Stimulated activated naive B cell treated with anti-CD40 and anti-IgM and Interleukin-4, amounts not matched to agents 10 μg/mL and 1 μg/mL and 100 μg/mL, for 72 hours (primary cell): ENCODE measurements at regions not wholly inside any gene's neighbourhood (a gene's known extent, or its start where the extent isn't known, plus 50 kb on each side); places are given as distances from the start of the nearest gene placed in this dataset.
"Not testable (repeated sequence)": the region's sequence is repeated elsewhere in the genome, so short reads cannot be mapped to it uniquely, and the experiment has no call there.

ENCODE experiments used
- ATAC-seq, 2 donors: fragments of 150-1000 bp; cut with Tn5 transposase; replicated peaks; 2 replicates each; pipeline ENCODE4 v1.10.0; 2021; ENCODE audit warnings: moderate library complexity in 1 of 2
- DNase-seq: peaks from one replicate; pipeline ENCODE4 v3.0.0; 2021
- H3K27ac Mint-ChIP-seq: one replicate; pipeline ENCODE4 v1.8.0; 2022; ENCODE audit warnings: mild to moderate bottlenecking, mixed read lengths
- H3K27me3 Mint-ChIP-seq, 2 donors: one replicate each; pipeline ENCODE4 v1.8.0; 2022; ENCODE audit warnings: mixed read lengths in 2 of 2
- H3K36me3 Mint-ChIP-seq, 2 donors: one replicate each; pipeline ENCODE4 v1.8.0; 2022; ENCODE audit warnings: mixed read lengths in 2 of 2, mild to moderate bottlenecking in 1 of 2
- H3K4me1 Mint-ChIP-seq, 2 donors: one replicate each; pipeline ENCODE4 v1.8.0; 2022; ENCODE audit warnings: mixed read lengths in 2 of 2, mild to moderate bottlenecking in 1 of 2
- H3K4me3 Mint-ChIP-seq, 2 donors: one replicate each; pipeline ENCODE4 v1.8.0; 2022; ENCODE audit warnings: mild to moderate bottlenecking in 2 of 2, mixed read lengths in 2 of 2, moderate library complexity in 1 of 2
- H3K9me3 Mint-ChIP-seq, 2 donors: one replicate each; pipeline ENCODE4 v1.8.0; 2022; ENCODE audit warnings: mixed read lengths in 2 of 2, mild to moderate bottlenecking in 1 of 2

DNA sequence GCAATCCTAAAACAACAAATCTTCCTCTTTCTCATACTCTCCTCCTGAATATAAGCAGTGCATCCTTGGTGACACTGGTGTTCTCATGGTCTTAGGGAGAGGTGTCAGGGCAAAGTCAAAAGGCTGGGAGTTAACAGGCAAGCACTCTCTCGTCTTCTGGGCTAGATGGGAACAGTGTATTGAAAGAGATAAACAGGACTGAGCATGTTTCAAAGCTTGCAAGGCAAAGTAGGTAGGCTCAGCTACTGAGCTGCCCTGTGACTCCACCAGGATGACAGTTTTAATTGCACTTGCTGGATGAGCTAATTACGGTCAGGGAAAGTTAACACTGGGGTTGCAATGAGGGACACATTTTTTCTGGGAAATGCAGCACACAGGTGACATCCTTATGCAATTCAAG lies 554.9 kb upstream of the NRP1 start:
- Mint-ChIP-seq H3K9me3 (peaks cover 0 to 3% of the 10 kb centered on the region in 2 donors), H3K27me3 (no peaks in the 10 kb centered on the region), H3K4me1 (no peaks in the 10 kb centered on the region), H3K36me3 (no peaks in the 10 kb centered on the region), H3K4me3 (no peak overlapping the region), H3K27ac (no peak overlapping the region)
- ATAC-seq = no peak
- DNase-seq = no peak

DNA sequence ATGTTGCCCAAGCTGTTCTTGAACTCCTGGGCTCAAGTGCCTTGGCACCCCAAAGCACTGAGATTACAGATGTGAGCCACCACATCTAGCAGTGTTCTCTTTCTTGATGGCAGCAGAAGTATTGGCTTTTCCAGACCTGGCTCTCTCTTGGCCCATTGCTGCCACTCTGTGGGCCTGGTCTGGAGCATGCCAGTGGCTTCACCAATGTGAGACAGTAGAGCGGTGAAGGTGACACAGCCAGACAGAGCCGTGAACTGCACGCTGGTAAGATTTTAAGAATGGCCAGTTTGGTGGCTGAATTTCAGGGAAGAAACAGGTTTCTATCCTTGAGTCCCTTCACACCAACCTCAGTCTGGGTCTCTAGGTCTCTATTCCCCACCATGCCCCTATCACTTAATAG lies 552.7 kb upstream of the NRP1 start:
- Mint-ChIP-seq H3K9me3 (peaks cover 0 to 3% of the 10 kb centered on the region in 2 donors), H3K27ac (no peak overlapping the region), H3K36me3 (no peaks in the 10 kb centered on the region), H3K4me3 (no peak overlapping the region), H3K4me1 (no peaks in the 10 kb centered on the region), H3K27me3 (no peaks in the 10 kb centered on the region)
- DNase-seq = no peak
- ATAC-seq = no peak

DNA sequence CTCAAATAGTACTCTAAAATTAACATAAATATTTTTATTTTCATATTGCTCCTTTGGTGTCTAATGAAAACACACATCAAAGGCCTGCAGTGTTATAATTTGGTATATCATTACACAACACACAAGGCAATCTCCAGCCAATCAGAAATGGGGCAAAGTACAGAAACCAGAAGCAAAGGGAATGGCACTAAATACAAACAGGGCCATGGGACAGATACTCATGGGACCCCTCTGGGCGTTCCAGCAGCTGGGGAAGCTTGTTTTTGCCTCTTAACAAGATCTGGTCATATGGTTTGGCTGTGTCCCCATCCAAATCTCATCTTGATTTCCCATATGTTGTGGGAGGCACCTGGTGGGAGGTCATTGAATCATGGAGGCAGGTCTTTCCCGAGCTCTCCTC lies 551.8 kb upstream of the NRP1 start:
- ATAC-seq = no peak
- Mint-ChIP-seq H3K27me3 (no peaks in the 10 kb centered on the region), H3K4me3 (no peak overlapping the region), H3K27ac (no peak overlapping the region), H3K4me1 (no peaks in the 10 kb centered on the region), H3K9me3 (peaks cover 3% of the 10 kb centered on the region in 2 donors), H3K36me3 (no peaks in the 10 kb centered on the region)
- DNase-seq = no peak

DNA sequence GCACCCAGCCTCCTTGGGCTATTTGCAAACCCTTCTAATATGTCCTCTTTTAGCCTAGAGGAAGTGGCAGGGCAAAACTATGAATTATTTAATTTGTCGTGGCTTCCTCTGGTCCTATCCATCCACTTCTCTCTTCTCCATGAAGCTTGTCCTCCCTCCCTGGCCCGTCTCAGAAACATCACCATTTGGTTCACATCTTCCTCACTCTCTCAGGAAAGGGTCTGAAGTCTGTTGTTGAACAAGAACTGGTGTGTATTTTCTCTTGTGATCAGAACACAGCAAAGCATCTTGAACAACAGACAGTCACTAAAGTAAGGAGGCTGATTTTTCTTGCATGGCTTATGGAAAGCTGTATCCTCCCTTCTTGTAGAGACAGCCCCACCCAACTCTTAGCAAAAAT lies 550.1 kb upstream of the NRP1 start:
- Mint-ChIP-seq H3K9me3 (peaks cover 5 to 6% of the 10 kb centered on the region in 2 donors), H3K27ac (no peak overlapping the region), H3K4me1 (no peaks in the 10 kb centered on the region), H3K4me3 (no peak overlapping the region), H3K27me3 (no peaks in the 10 kb centered on the region), H3K36me3 (no peaks in the 10 kb centered on the region)
- DNase-seq = no peak
- no peak for ATAC-seq

DNA sequence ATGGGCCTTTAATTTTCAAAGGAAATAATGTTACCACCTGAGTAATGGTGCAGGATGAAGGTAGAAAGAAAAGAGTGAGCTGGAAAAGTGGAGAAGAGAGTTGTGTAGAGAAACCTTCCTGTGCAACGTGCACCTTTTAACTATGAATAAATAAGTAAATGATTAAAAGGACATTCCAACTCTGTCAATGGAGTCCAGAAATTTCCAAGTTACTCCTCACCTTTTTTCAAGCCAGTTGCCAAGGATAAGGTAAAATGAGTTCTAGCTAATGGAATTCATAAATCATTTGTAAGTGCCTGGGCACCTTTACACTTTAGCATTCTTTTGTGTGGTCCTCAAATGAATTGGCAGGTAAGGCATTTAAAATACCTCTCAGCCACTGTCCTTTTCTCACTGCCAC lies 549.4 kb upstream of the NRP1 start:
- ATAC-seq (no peak), DNase-seq (no peak)
- no peak overlapping the region for H3K4me3 Mint-ChIP-seq
- no peak overlapping the region for H3K27ac Mint-ChIP-seq
- H3K9me3 Mint-ChIP-seq = peaks cover 7 to 10% of the 10 kb centered on the region in 2 donors
- H3K27me3 Mint-ChIP-seq = no peaks in the 10 kb centered on the region
- H3K36me3 Mint-ChIP-seq = no peaks in the 10 kb centered on the region
- H3K4me1 Mint-ChIP-seq = no peaks in the 10 kb centered on the region

DNA sequence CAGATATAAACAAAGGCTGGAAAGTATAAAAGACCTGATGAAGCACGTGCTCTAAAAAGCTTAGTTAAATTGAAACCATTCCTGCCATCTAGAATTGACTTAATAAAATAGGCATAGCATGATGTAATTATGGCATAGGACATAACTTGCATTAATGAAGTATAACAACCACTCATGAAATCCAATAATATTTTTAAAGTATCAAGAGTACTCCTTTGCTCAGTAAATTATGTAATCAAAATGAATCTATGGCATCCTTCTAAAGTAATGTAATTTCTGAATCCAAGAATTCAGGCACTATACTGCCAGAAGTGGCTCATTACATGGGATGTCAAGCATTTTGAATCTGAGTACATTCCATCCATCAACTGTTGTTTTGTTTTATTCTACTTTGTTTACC lies 548.5 kb upstream of the NRP1 start:
- no peak overlapping the region for H3K27ac Mint-ChIP-seq
- DNase-seq (no peak), ATAC-seq (no peak)
- no peaks in the 10 kb centered on the region for H3K27me3 Mint-ChIP-seq
- no peaks in the 10 kb centered on the region for H3K4me1 Mint-ChIP-seq
- no peak overlapping the region for H3K4me3 Mint-ChIP-seq
- H3K9me3 Mint-ChIP-seq = peaks cover 7 to 10% of the 10 kb centered on the region in 2 donors
- no peaks in the 10 kb centered on the region for H3K36me3 Mint-ChIP-seq

DNA sequence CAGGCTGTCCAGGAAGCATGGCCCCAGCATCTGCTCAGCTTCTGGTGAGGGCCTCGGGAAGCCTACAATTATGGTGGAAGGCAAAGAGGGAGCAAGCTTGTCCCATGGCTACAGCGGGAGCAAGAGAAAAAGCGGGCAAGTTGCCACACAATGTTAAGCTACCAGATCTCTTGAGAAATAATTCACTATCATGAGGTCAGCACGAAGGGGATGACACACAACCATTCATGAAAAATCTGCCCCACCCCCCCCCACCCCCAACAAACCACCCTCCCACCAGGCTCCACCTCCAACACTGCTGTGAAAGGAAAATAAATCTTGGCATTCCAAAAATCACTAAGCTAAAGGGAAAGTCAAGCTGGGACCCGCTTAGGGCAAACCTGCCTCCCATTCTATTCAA lies 545.8 kb upstream of the NRP1 start:
- Mint-ChIP-seq H3K36me3 (no peaks in the 10 kb centered on the region), H3K9me3 (peaks cover 7 to 10% of the 10 kb centered on the region in 2 donors), H3K4me1 (no peaks in the 10 kb centered on the region), H3K4me3 (no peak overlapping the region), H3K27ac (no peak overlapping the region), H3K27me3 (no peaks in the 10 kb centered on the region)
- ATAC-seq = no peak
- no peak for DNase-seq

DNA sequence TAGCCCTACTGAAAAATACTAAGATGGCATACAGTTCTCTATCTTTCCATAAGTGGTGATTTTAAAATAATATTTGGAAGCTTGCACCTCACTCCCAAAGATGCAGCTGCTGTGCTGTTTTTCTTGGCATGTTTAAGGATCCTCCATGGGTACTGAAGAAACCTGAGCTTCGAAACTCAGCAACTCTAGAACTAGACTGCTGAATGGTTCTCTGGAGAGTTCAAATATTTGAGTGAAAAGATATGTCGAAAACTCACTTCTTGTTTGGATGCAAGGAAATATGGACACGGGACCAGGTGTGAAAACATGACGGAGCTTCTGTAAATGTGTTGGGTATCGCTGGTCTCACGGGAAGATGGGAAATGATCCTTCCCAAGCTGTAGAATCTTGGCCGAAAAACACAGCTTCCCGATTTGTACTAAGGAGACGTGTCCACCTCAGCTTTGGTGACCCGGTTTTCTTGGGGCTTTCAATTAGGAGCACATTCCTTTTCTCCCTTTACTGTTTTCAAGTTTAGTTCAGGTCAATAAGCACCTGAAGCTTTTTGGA lies 543.8 kb upstream of the NRP1 start:
- Mint-ChIP-seq H3K27me3 (no peaks in the 10 kb centered on the region), H3K9me3 (peaks cover 7 to 10% of the 10 kb centered on the region in 2 donors), H3K36me3 (no peaks in the 10 kb centered on the region), H3K27ac (no peak overlapping the region), H3K4me3 (no peak overlapping the region), H3K4me1 (no peaks in the 10 kb centered on the region)
- DNase-seq (no peak), ATAC-seq (no peak)

DNA sequence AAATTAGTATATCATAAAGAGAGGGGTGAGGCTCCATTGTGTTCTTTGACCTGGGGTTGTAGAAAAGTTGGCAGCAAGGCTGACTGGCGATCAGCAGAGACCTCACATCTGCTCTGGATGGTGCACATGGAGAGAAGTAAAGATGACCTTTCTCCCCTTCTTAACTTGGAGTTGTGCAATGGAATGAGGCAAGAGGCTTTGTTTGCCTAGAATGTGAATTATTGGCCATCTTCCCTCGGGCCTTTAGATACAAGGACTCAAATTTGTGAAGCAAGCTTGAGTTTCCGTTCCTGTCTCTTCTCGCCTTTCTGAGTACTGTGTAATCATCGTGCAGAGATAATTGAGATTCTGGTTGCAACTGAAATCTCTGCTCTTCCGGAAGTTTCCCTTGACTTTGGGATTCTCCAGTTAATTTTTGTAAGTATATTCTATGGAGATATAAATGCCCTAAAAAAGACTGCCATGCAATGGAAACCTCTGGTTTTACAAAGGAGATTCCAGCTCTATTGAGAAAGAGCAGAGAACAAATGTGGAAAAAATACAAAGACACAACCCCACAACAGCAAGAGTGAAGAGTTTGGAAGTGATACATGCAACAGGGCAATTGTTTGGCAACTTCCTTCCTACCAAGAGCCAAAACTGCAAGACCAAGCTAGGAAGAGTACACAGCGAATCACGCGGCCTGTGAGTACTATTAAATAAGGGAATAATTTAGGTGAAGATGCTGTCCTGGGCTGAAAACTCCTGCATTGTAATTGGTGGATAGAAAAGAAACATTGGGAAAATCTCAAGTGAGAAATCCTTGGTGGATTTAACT lies 542.3 kb upstream of the NRP1 start:
- no peak overlapping the region for H3K4me3 Mint-ChIP-seq
- H3K27me3 Mint-ChIP-seq = no peaks in the 10 kb centered on the region
- no peaks in the 10 kb centered on the region for H3K36me3 Mint-ChIP-seq
- H3K27ac Mint-ChIP-seq = no peak overlapping the region
- DNase-seq (no peak), ATAC-seq (no peak)
- no peaks in the 10 kb centered on the region for H3K4me1 Mint-ChIP-seq
- H3K9me3 Mint-ChIP-seq = peaks cover 7 to 10% of the 10 kb centered on the region in 2 donors

DNA sequence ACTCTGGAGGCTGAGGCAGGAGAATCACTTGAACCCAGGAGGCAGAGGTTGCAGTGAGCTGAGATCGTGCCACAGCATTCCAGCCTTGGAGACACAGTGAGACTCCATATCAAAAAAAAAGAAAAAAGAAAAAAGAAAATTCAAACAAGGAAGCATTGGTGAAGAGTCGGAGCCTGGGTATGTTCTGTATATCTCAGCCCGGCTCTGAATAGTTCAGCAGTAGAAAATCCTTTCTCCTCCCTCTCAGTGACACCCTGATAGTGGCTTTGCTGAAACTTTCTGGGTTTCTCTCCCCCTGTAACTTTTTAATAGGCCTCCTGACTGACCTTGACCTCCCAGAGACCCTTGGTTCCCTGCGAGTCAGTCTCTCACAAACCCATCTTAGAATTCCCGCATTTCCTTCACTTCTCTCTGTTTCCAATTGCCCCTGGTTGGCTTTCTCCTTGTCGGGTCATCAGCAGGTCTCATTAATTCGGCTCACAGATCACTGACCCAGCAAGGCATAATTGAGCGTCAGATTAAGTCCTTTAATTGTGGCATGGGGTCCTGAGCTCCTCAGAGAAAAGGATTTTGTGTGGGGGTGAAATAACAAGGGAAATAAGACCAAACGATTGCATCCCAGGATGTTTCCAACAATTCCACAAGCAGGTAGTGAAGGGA lies 541.6 kb upstream of the NRP1 start:
- ATAC-seq = no peak
- H3K27ac Mint-ChIP-seq = no peak overlapping the region
- no peaks in the 10 kb centered on the region for H3K36me3 Mint-ChIP-seq
- H3K9me3 Mint-ChIP-seq = peaks cover 7 to 8% of the 10 kb centered on the region in 2 donors
- no peak overlapping the region for H3K4me3 Mint-ChIP-seq
- DNase-seq = no peak
- H3K4me1 Mint-ChIP-seq = no peaks in the 10 kb centered on the region
- H3K27me3 Mint-ChIP-seq = no peaks in the 10 kb centered on the region

DNA sequence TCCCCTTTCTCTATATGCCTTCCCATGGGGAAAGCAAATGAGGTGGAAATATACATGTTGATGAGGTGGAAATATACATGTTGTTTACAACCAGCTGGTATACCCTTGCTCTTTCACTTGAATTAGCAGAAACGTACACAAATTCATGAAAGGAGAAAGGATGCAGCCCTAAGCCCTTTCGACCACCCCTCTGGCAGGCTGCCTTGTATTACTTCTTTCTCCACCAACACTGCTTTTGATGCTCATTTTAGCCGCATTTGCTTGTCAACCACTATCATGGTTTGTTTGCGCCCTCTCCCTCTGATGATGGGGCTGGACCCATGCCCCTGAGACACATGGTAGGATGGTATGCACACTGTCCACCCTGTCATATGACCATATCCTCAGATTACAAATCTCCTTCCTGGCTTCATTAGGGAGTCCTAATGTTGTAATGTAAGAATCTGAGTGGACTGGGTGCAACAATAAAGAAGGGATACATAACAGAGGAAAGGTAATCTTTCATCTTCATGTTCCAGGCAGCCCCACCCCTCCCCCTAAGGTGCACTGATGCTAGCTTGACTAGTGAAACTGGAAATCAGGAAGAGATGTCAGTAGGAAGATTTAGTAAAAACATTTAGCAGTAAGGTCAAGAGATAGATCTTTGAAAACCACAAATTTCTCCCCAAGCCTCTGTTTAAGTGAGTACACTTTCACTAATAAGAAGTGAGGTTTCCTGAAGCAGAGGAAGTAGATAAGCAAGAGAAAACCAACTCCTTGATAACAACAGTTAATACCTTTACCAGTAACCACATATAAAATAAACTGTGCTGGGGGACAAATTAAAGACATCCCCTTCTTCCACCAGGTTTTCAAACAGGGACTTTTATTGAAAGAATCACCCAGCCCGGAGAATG lies 536.8 kb upstream of the NRP1 start:
- H3K36me3 Mint-ChIP-seq = no peaks in the 10 kb centered on the region
- no peak overlapping the region for H3K27ac Mint-ChIP-seq
- no peaks in the 10 kb centered on the region for H3K4me1 Mint-ChIP-seq
- peaks cover 0 to 5% of the 10 kb centered on the region in 2 donors for H3K9me3 Mint-ChIP-seq
- DNase-seq = no peak
- peaks cover 0 to 6% of the 10 kb centered on the region in 2 donors for H3K27me3 Mint-ChIP-seq
- ATAC-seq = no peak
- no peak overlapping the region for H3K4me3 Mint-ChIP-seq

DNA sequence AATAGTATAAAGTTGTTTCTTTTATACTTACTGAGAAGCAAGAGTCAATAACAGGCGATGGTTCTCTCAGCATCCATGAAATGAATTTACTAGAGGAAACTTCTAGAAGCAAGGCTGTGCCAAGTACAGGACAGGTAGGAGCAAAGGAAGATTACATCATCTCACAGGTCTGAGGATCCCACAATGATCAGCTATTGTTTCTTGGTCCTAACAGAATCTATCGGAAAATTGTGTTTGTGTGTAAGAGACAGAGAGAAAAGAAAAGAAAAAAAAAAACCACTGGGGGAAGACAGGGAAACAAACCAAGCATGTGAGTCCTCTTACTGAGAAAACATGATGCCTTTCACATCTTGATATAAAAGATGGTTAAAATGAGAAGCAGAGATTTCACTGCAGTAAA lies 535.0 kb upstream of the NRP1 start:
- Mint-ChIP-seq H3K4me1 (no peaks in the 10 kb centered on the region), H3K9me3 (peaks cover 0 to 5% of the 10 kb centered on the region in 2 donors), H3K27me3 (peaks cover 0 to 6% of the 10 kb centered on the region in 2 donors), H3K36me3 (no peaks in the 10 kb centered on the region), H3K4me3 (no peak overlapping the region), H3K27ac (no peak overlapping the region)
- DNase-seq (no peak), ATAC-seq (no peak)

DNA sequence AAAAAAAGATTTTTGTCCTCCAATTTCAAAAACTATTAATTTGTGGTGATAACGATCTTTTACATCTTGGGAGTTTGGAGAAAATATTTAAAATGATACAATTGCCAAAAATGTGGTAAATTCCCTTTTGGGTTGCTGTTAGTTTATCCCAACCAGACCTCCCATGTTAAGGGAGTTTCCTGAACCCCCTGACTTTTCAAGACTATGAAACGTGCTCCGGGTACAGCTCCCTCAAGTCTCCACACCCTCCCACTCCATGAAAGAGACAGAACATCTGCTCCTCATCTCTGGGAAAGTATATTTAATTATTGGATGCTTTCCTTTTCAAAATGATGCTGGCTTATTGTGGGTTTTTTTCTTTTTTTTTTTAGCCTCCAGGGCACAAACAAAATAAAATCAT lies 534.6 kb upstream of the NRP1 start:
- Mint-ChIP-seq H3K27me3 (peaks cover 0 to 6% of the 10 kb centered on the region in 2 donors), H3K9me3 (peaks cover 0 to 5% of the 10 kb centered on the region in 2 donors), H3K4me1 (no peaks in the 10 kb centered on the region), H3K36me3 (no peaks in the 10 kb centered on the region), H3K4me3 (no peak overlapping the region), H3K27ac (no peak overlapping the region)
- no peak for DNase-seq
- ATAC-seq = no peak

DNA sequence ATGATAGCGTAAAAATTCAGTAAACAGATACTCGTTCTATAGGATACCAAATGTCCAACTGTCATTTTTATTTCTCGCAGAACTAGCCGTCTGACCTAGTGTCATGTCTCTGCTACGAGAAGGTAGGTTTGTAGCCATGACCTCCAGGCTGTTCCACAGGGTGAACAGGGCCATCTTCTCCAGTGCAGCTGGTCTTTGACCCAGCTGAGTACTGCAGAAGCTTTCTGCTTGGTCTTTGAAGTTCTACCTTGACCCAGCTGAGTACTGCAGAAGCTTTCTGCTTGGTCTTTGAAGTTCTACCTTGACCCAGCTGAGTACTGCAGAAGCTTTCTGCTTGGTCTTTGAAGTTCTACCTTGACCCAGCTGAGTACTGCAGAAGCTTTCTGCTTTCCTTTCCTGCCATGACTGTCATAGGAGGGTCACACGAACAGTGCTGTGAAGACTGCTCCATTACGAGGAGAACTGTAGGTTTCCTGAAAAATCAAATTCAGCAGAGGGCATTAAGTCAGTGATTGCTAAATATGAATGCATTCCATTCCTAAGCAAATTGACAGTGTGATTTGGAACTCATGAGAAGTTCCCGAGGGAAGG lies 532.8 kb upstream of the NRP1 start:
- ATAC-seq, H3K27ac Mint-ChIP-seq, DNase-seq, H3K4me1 Mint-ChIP-seq, H3K27me3 Mint-ChIP-seq, H3K36me3 Mint-ChIP-seq, H3K9me3 Mint-ChIP-seq, H3K4me3 Mint-ChIP-seq: not testable (repeated sequence)
